HCT116 (cell line): ENCODE measurements at regions not wholly inside any gene's neighbourhood (a gene's known extent, or its start where the extent isn't known, plus 50 kb on each side); places are given as distances from the start of the nearest gene placed in this dataset.

Source experiments
- ATAC-seq: fragments of 200-7000 bp; cut with Tn5 transposase; 2 replicates; pipeline ENCODE4 v1.9.1; 2020; ENCODE audit warnings: mild to moderate bottlenecking, moderate library complexity
- BruUV-seq: library from RNA; stranded (reverse); fragments of 400-500 nt; replicated peaks from 2 replicates; lab custom pipeline; 2021; lab: Mats Ljungman, UMichigan
- CTCF ChIA-PET: fragments of 300-600 bp; sonication (Branson Sonifier 250); formaldehyde crosslinking; loops from one replicate; lab custom pipeline; 2021; ENCODE audit warnings: antibody characterized with exemption; lab: Charles Lee
- POLR2A ChIA-PET: fragments of 300-600, 350-600 bp; sonication (Branson Sonifier 250); formaldehyde crosslinking; loops from one replicate; lab custom pipeline; 2021; ENCODE audit warnings: antibody characterized with exemption; lab: Charles Lee
- RAD21 ChIA-PET, 2 experiments: fragments of 300-600 bp; sonication (Branson Sonifier 250); formaldehyde crosslinking; loops; one replicate each; lab custom pipeline; 2023; ENCODE audit warnings: low total read pairs in 2 of 2; ENCODE audit not compliant: uncharacterized antibody in 2 of 2, unreplicated experiment in 2 of 2, low non-redundant PET in 1 of 2; lab: Charles Lee
- DNase-seq: peaks from one replicate; pipeline ENCODE4 v3.0.0-alpha.2; 2010; ENCODE audit warnings: low read depth, low spot score
- H2AFZ ChIP-seq: fragments of 200-600 bp; shearing (Covaris generic), sonication (generic); 2 replicates; pipeline ENCODE4 v1.6.1; 2017; ENCODE audit warnings: low read depth, mixed run types, mixed read lengths, antibody characterized with exemption, low read length; ENCODE audit not compliant: poor library complexity, severe bottlenecking
- H3K27ac ChIP-seq: 2 replicates; pipeline ENCODE4 v1.5.1; 2012; ENCODE audit warnings: low read depth, low read length
- H3K27me3 ChIP-seq: fragments of 200-600 bp; sonication (generic); 2 replicates; pipeline ENCODE4 v1.6.1; 2016; ENCODE audit warnings: mixed run types, low read length, mixed read lengths; ENCODE audit not compliant: insufficient read depth
- H3K36me3 ChIP-seq, 2 experiments: fragments of 200-500 bp in 1 of 2; fragments of 200-600 bp in 1 of 2; sonication (Bioruptor generic) in 1 of 2; sonication (generic) in 1 of 2; 2 replicates each; pipeline versions ENCODE4 v1.5.1 to v1.6.1; 2014 to 2016; ENCODE audit warnings: low read length in 2 of 2, inconsistent platforms in 1 of 2, mixed read lengths in 1 of 2, mixed run types in 1 of 2; ENCODE audit not compliant: insufficient read depth in 2 of 2, control insufficient read depth in 1 of 2
- H3K4me1 ChIP-seq, 2 experiments: fragments of 200-600 bp in 1 of 2; sonication (generic) in 1 of 2; 2 replicates each; pipeline versions ENCODE4 v1.5.1 to v1.6.1; 2012 to 2017; ENCODE audit warnings: low read length in 2 of 2, inconsistent platforms in 1 of 2, mild to moderate bottlenecking in 1 of 2, mixed read lengths in 1 of 2, mixed run types in 1 of 2, moderate library complexity in 1 of 2; ENCODE audit not compliant: insufficient read depth in 2 of 2, control insufficient read depth in 1 of 2
- H3K4me2 ChIP-seq: fragments of 200-600 bp; sonication (generic); 2 replicates; pipeline ENCODE4 v1.6.1; 2017; ENCODE audit warnings: mixed run types, low read length, mixed read lengths
- H3K4me3 ChIP-seq, 2 experiments: fragments of 200-600 bp in 1 of 2; sonication (generic) in 1 of 2; replicated peaks in 1 of 2; 2 replicates each; pipeline ENCODE4 v1.5.1; 2011 to 2016; ENCODE audit warnings: low read length in 2 of 2, control low read depth in 1 of 2, low read depth in 1 of 2, mild to moderate bottlenecking in 1 of 2, mixed read lengths in 1 of 2, mixed run types in 1 of 2
- H3K79me2 ChIP-seq: fragments of 200-600 bp; sonication (generic); 2 replicates; pipeline ENCODE4 v1.6.1; 2017; ENCODE audit warnings: mild to moderate bottlenecking, mixed run types, low read length, moderate library complexity, mixed read lengths; ENCODE audit not compliant: insufficient read depth
- H3K9ac ChIP-seq: fragments of 200-600 bp; sonication (generic); 2 replicates; pipeline ENCODE4 v1.6.1; 2016; ENCODE audit warnings: low read length, mixed read lengths
- H3K9me2 ChIP-seq: fragments of 200-600 bp; sonication (generic), shearing (Covaris generic); 2 replicates; pipeline ENCODE4 v1.6.1; 2017; ENCODE audit warnings: mixed run types, mild to moderate bottlenecking, moderate library complexity; ENCODE audit not compliant: insufficient read depth
- H3K9me3 ChIP-seq, 2 experiments: fragments of 200-500 bp in 1 of 2; fragments of 200-600 bp in 1 of 2; sonication (Bioruptor generic) in 1 of 2; sonication (generic) in 1 of 2; 2 replicates each; pipeline ENCODE4 v1.6.1; 2014 to 2017; ENCODE audit warnings: low read length in 2 of 2, mixed read lengths in 2 of 2, inconsistent platforms in 1 of 2, low read depth in 1 of 2, mild to moderate bottlenecking in 1 of 2, mixed run types in 1 of 2, moderate library complexity in 1 of 2; ENCODE audit not compliant: control insufficient read depth in 1 of 2, insufficient read depth in 1 of 2
- H4K20me1 ChIP-seq: fragments of 200-600 bp; sonication (generic), shearing (Covaris generic); 2 replicates; pipeline ENCODE4 v1.6.1; 2017; ENCODE audit warnings: mixed run types, mild to moderate bottlenecking, moderate library complexity; ENCODE audit not compliant: insufficient read depth
- EGR1 ChIP-seq: IDR thresholded peaks from 2 replicates; pipeline ENCODE4 v1.6.1; 2012; ENCODE audit warnings: low read depth
- EZH2 ChIP-seq: fragments of 200-600 bp; sonication (generic); IDR thresholded peaks from 2 replicates; pipeline ENCODE4 v1.6.1; 2017; ENCODE audit warnings: antibody characterized with exemption, mixed run types
- EZH2phosphoT487 ChIP-seq: fragments of 200-600 bp; IDR thresholded peaks from 2 replicates; pipeline ENCODE4 v1.6.1; 2018; ENCODE audit warnings: antibody characterized with exemption, borderline replicate concordance
- POLR2A ChIP-seq: IDR thresholded peaks from 2 replicates; pipeline ENCODE4 v1.7.0; 2011; ENCODE audit warnings: borderline replicate concordance; ENCODE audit not compliant: insufficient read depth, insufficient read length; ENCODE audit errors: extremely low read depth
- RAD21 ChIP-seq: IDR thresholded peaks from 2 replicates; pipeline ENCODE4 v1.6.1; 2012; ENCODE audit warnings: low read depth, mild to moderate bottlenecking
- SIN3A ChIP-seq: IDR thresholded peaks from 2 replicates; pipeline ENCODE4 v1.6.1; 2012; ENCODE audit warnings: low read depth
- TCF7L2 ChIP-seq: IDR thresholded peaks from 2 replicates; pipeline ENCODE4 v1.7.0; 2011; ENCODE audit warnings: borderline replicate concordance, inconsistent platforms; ENCODE audit not compliant: insufficient read depth, insufficient read length; ENCODE audit errors: extremely low read depth
- ZNF274 ChIP-seq: fragments of 200-500 bp; sonication (Bioruptor generic); IDR thresholded peaks from 2 replicates; pipeline ENCODE4 v1.6.1; 2014; ENCODE audit warnings: mild to moderate bottlenecking, low read depth, low read length, inconsistent platforms
- intact Hi-C: fragments of 100-400 bp; cut with micrococcal nuclease; formaldehyde crosslinking; loops from 2 replicates; pipeline ENCODE4 v1.10.0; 2022
- TF ChIP-seq, protein P1 (sequence below): IDR thresholded peaks from 2 replicates; pipeline ENCODE4 v1.6.1; 2011; ENCODE audit warnings: mild to moderate bottlenecking, low read length, moderate library complexity; ENCODE audit not compliant: insufficient replicate concordance; ENCODE audit errors: extremely low read depth
- TF ChIP-seq, protein P2 (sequence below), 3 experiments: fragments of 200-600 bp in 1 of 3; sonication (generic) in 1 of 3; IDR thresholded peaks in 2 of 3; conservative IDR thresholded peaks in 1 of 3; 2 replicates each; pipeline ENCODE4 v1.5.1; 2012 to 2017; ENCODE audit warnings: low read depth in 2 of 3, low read length in 2 of 3, antibody characterized with exemption in 1 of 3, borderline replicate concordance in 1 of 3, control low read depth in 1 of 3, mild to moderate bottlenecking in 1 of 3, mixed read lengths in 1 of 3, mixed run types in 1 of 3, moderate library complexity in 1 of 3; ENCODE audit not compliant: insufficient read depth in 1 of 3

DNA sequence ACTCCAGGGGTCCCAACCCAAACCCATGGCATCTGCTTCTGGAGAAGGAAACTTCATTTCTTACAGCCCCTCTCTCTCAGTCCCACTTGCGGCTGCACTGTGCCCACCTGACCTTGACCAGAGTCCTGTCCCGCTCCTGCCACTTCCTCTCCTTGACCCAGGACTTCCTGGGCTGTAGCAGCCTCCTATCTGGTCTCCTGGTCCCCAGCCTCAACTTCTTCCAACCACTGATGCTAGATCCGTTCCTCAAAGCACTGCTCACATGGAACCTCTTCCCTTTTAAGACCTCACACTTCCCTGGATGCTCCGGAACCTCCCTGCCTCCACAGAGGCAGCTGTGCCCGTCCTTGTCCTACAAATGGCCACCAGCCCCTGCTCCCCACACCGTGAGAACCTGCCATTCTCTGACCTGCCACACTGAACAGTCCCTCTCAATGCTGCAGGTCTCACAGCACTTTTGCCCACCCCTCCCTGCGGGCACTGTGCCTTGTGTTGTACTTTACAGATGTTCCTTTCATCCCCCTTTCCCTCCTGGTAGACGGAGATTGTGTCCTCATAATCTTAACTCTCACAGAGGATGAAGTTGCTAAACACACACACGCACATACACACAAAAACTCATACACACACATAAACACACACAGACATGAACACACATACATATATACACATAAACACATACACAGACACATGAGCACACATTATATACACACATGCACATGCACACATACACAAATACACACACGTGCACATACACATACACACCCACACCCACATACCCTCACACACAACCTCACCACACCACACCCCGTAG is 59.6 kb upstream of the NXT1 start:
- CTCF ChIA-PET, result no interaction called here
- no peaks in the 10 kb centered on the region for H3K4me1 ChIP-seq
- H3K9me2 ChIP-seq, result no peaks in the 10 kb centered on the region
- peaks cover 54% of the 10 kb centered on the region for H3K27me3 ChIP-seq
- TF ChIP-seq POLR2A (no peak), SIN3A (no peak), EZH2 (no peak), EZH2phosphoT487 (no peak), RAD21 (no peak), ZNF274 (no peak), EGR1 (no peak), TCF7L2 (no peak)
- TF ChIP-seq, protein P1, sequence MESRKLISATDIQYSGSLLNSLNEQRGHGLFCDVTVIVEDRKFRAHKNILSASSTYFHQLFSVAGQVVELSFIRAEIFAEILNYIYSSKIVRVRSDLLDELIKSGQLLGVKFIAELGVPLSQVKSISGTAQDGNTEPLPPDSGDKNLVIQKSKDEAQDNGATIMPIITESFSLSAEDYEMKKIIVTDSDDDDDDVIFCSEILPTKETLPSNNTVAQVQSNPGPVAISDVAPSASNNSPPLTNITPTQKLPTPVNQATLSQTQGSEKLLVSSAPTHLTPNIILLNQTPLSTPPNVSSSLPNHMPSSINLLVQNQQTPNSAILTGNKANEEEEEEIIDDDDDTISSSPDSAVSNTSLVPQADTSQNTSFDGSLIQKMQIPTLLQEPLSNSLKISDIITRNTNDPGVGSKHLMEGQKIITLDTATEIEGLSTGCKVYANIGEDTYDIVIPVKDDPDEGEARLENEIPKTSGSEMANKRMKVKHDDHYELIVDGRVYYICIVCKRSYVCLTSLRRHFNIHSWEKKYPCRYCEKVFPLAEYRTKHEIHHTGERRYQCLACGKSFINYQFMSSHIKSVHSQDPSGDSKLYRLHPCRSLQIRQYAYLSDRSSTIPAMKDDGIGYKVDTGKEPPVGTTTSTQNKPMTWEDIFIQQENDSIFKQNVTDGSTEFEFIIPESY, result no peak
- TF ChIP-seq, protein P2, sequence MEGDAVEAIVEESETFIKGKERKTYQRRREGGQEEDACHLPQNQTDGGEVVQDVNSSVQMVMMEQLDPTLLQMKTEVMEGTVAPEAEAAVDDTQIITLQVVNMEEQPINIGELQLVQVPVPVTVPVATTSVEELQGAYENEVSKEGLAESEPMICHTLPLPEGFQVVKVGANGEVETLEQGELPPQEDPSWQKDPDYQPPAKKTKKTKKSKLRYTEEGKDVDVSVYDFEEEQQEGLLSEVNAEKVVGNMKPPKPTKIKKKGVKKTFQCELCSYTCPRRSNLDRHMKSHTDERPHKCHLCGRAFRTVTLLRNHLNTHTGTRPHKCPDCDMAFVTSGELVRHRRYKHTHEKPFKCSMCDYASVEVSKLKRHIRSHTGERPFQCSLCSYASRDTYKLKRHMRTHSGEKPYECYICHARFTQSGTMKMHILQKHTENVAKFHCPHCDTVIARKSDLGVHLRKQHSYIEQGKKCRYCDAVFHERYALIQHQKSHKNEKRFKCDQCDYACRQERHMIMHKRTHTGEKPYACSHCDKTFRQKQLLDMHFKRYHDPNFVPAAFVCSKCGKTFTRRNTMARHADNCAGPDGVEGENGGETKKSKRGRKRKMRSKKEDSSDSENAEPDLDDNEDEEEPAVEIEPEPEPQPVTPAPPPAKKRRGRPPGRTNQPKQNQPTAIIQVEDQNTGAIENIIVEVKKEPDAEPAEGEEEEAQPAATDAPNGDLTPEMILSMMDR (IDR thresholded peaks at IDR 0.05 in 2 of 3, conservative IDR thresholded peaks at IDR 0.05 in 1 of 3; ENCODE audit: borderline replicate concordance in 1 of 3, insufficient read depth in 1 of 3, low read depth in 2 of 3, low read length in 2 of 3), result no peak
- TF ChIP-seq, all 23 proteins: peak for 0
- intact Hi-C loops, result no loop called here
- no peak for DNase-seq
- H3K36me3 ChIP-seq, result no peaks in the 10 kb centered on the region
- no peak overlapping the region for H3K4me3 ChIP-seq
- H3K4me2 ChIP-seq, result no peak overlapping the region
- no peak overlapping the region for H2AFZ ChIP-seq
- no TSS peak for BruUV-seq
- H4K20me1 ChIP-seq, result no peaks in the 10 kb centered on the region
- RAD21 ChIA-PET, result no interaction called here
- no peak overlapping the region for H3K27ac ChIP-seq
- H3K79me2 ChIP-seq, result no peaks in the 10 kb centered on the region
- no peaks in the 10 kb centered on the region for H3K9me3 ChIP-seq
- no peak for ATAC-seq
- POLR2A ChIA-PET, result no interaction called here
- no peak overlapping the region for H3K9ac ChIP-seq
